ENCODE measurements at regions not wholly inside any gene's neighbourhood (a gene's known extent, or its start where the extent isn't known, plus 50 kb on each side); places are given as distances from the start of the nearest gene placed in this dataset.

GRCh38 chr6:87995461-87995860 lies 52.2 kb upstream of the SPACA1 start:
- no peak for DNase-seq

- no peak for DNase-seq
These were observed 54.3 kb upstream of the SPACA1 start for GRCh38 chr6:87993356-87993755.

- no peak for DNase-seq
These were observed 56.8 kb upstream of the SPACA1 start for GRCh38 chr6:87990871-87991270.

- DNase-seq: no peak
These were observed 65.5 kb upstream of the SPACA1 start for GRCh38 chr6:87982134-87982533.

- no peak for DNase-seq
These were observed 67.9 kb upstream of the SPACA1 start for GRCh38 chr6:87979737-87980136.

- no peak for DNase-seq
These were observed 71.0 kb upstream of the SPACA1 start for GRCh38 chr6:87976616-87977015.

- DNase-seq: no peak
These were observed 72.1 kb upstream of the SPACA1 start for GRCh38 chr6:87975561-87975960.

- DNase-seq: no peak
These were observed 75.4 kb upstream of the SPACA1 start for GRCh38 chr6:87972279-87972678.

- no peak for DNase-seq
These were observed 75.9 kb upstream of the SPACA1 start for GRCh38 chr6:87971605-87972262.

GRCh38 chr6:87968435-87969278 lies 79.0 kb upstream of the SPACA1 start:
- DNase-seq: no peak

GRCh38 chr6:87965806-87966205 lies 81.8 kb upstream of the SPACA1 start:
- no peak for DNase-seq

- DNase-seq: no peak
These were observed 88.6 kb upstream of the SPACA1 start for GRCh38 chr6:87959083-87959482.

GRCh38 chr6:87951751-87952150 lies 95.9 kb upstream of the SPACA1 start:
- DNase-seq: no peak

- DNase-seq: no peak
These were observed 97.0 kb upstream of the SPACA1 start for GRCh38 chr6:87950614-87951013.

GRCh38 chr6:87949194-87949593 lies 98.4 kb upstream of the SPACA1 start:
- no peak for DNase-seq

GRCh38 chr6:87946669-87947068 lies 101.0 kb upstream of the SPACA1 start:
- no peak for DNase-seq

- DNase-seq: peak; percentile 17
These were observed 101.7 kb upstream of the SPACA1 start for GRCh38 chr6:87945966-87946365.

- DNase-seq: no peak
These were observed 102.5 kb upstream of the SPACA1 start for GRCh38 chr6:87945181-87945580.

GRCh38 chr6:87944541-87944954 lies 103.1 kb upstream of the SPACA1 start:
- peak; percentile 22 for DNase-seq

GRCh38 chr6:87943191-87943590 lies 104.5 kb upstream of the SPACA1 start:
- no peak for DNase-seq

GRCh38 chr6:87941556-87942358 lies 105.9 kb upstream of the SPACA1 start:
- no peak for DNase-seq

GRCh38 chr6:87939776-87940175 lies 107.9 kb upstream of the SPACA1 start:
- DNase-seq: no peak

GRCh38 chr6:87938287-87938686 lies 109.4 kb upstream of the SPACA1 start:
- DNase-seq: no peak

GRCh38 chr6:87936065-87936464 lies 111.6 kb upstream of the SPACA1 start:
- no peak for DNase-seq
